IMR-90 (cell line): ENCODE measurements at regions not wholly inside any gene's neighbourhood (a gene's known extent, or its start where the extent isn't known, plus 50 kb on each side); places are given as distances from the start of the nearest gene placed in this dataset.

Experiments used
- ATAC-seq: fragments of 200-7000 bp; cut with Tn5 transposase; 2 replicates; pipeline ENCODE4 v1.9.1; 2020; ENCODE audit warnings: low read depth, mild to moderate bottlenecking, moderate library complexity
- BruUV-seq: library from RNA; stranded (reverse); fragments of 400-500 nt; replicated peaks from 2 replicates; lab custom pipeline; 2021; lab: Mats Ljungman, UMichigan
- CTCF ChIA-PET: fragments of 300-600 bp; formaldehyde crosslinking; extraction: SDS; loops from one replicate; lab custom pipeline; 2021; ENCODE audit warnings: antibody characterized with exemption; lab: Yijun Ruan, JAX
- POLR2A ChIA-PET: fragments of 300-600 bp; sonication (Branson Sonifier 250); formaldehyde crosslinking; loops from one replicate; lab custom pipeline; 2022; ENCODE audit warnings: antibody characterized with exemption; ENCODE audit not compliant: unreplicated experiment; lab: Charles Lee
- DNase-seq: peaks from one replicate; pipeline ENCODE4 v3.0.0; 2013
- H2AFZ ChIP-seq: replicated peaks from 2 replicates; pipeline ENCODE3; 2013; ENCODE audit warnings: low read length, mild to moderate bottlenecking; ENCODE audit not compliant: poor library complexity
- H2AK5ac ChIP-seq: 2 replicates; pipeline ENCODE4 v1.6.1; 2013; ENCODE audit warnings: low read depth, low read length, inconsistent platforms
- H2AK9ac ChIP-seq: replicated peaks from 2 replicates; pipeline ENCODE3; 2013; ENCODE audit warnings: mild to moderate bottlenecking, low read depth, low read length, moderate library complexity; ENCODE audit not compliant: poor library complexity
- H2BK120ac ChIP-seq: 2 replicates; pipeline ENCODE4 v1.6.1; 2013; ENCODE audit warnings: low read depth, low read length, inconsistent platforms
- H2BK15ac ChIP-seq: 3 replicates; pipeline ENCODE4 v1.6.1; 2013; ENCODE audit warnings: low read depth, low read length, inconsistent platforms
- H2BK20ac ChIP-seq: 2 replicates; pipeline ENCODE4 v1.6.1; 2013; ENCODE audit warnings: low read depth, mild to moderate bottlenecking, inconsistent platforms, low read length, moderate library complexity
- H2BK5ac ChIP-seq: 2 replicates; pipeline ENCODE4 v1.6.1; 2013; ENCODE audit warnings: mild to moderate bottlenecking, low read depth, low read length, inconsistent platforms; ENCODE audit not compliant: poor library complexity, severe bottlenecking
- H3K14ac ChIP-seq: replicated peaks from 2 replicates; pipeline ENCODE4 v1.6.1; 2013; ENCODE audit warnings: low read depth, low read length, inconsistent platforms
- H3K18ac ChIP-seq: 2 replicates; pipeline ENCODE4 v1.6.1; 2013; ENCODE audit warnings: low read depth, low read length, control low read depth
- H3K23ac ChIP-seq: 2 replicates; pipeline ENCODE4 v1.6.1; 2013; ENCODE audit warnings: low read depth, low read length, inconsistent platforms
- H3K27ac ChIP-seq: 2 replicates; pipeline ENCODE4 v1.5.1; 2013; ENCODE audit warnings: mild to moderate bottlenecking, control low read depth, low read length; ENCODE audit not compliant: insufficient read depth
- H3K27me3 ChIP-seq: 2 replicates; pipeline ENCODE4 v1.6.1; 2013; ENCODE audit warnings: low read length; ENCODE audit not compliant: control insufficient read depth, insufficient read depth
- H3K36me3 ChIP-seq: 2 replicates; pipeline ENCODE4 v1.6.1; 2013; ENCODE audit warnings: low read length, mixed read lengths; ENCODE audit not compliant: control insufficient read depth, insufficient read depth
- H3K4ac ChIP-seq: 2 replicates; pipeline ENCODE4 v1.6.1; 2013; ENCODE audit warnings: low read depth, low read length, inconsistent platforms
- H3K4me1 ChIP-seq: 2 replicates; pipeline ENCODE4 v1.6.1; 2013; ENCODE audit warnings: low read length, mixed read lengths; ENCODE audit not compliant: control insufficient read depth, insufficient read depth
- H3K4me2 ChIP-seq: 2 replicates; pipeline ENCODE4 v1.6.1; 2013; ENCODE audit warnings: low read depth, mild to moderate bottlenecking, control low read depth, low read length, moderate library complexity
- H3K4me3 ChIP-seq: 2 replicates; pipeline ENCODE4 v1.5.1; 2013; ENCODE audit warnings: low read depth, mild to moderate bottlenecking, control low read depth, low read length, moderate library complexity; ENCODE audit not compliant: insufficient read depth
- H3K56ac ChIP-seq: 2 replicates; pipeline ENCODE4 v1.6.1; 2013; ENCODE audit warnings: low read length, inconsistent platforms; ENCODE audit not compliant: insufficient read depth; ENCODE audit errors: extremely low read depth
- H3K79me1 ChIP-seq, 2 experiments: 2 replicates each; pipeline ENCODE4 v1.6.1; 2013; ENCODE audit warnings: low read length in 2 of 2, inconsistent platforms in 1 of 2, low read depth in 1 of 2
- H3K9ac ChIP-seq: 2 replicates; pipeline ENCODE4 v1.6.1; 2013; ENCODE audit warnings: low read depth, low read length, control low read depth
- H3K9me1 ChIP-seq: 2 replicates; pipeline ENCODE4 v1.6.1; 2013; ENCODE audit warnings: low read length, inconsistent platforms; ENCODE audit not compliant: insufficient read depth
- H3K9me3 ChIP-seq: 2 replicates; pipeline ENCODE4 v1.6.1; 2013; ENCODE audit warnings: low read length; ENCODE audit not compliant: control insufficient read depth, insufficient read depth
- H4K20me1 ChIP-seq: 2 replicates; pipeline ENCODE4 v1.6.1; 2013; ENCODE audit warnings: low read length, inconsistent platforms; ENCODE audit not compliant: insufficient read depth
- H4K5ac ChIP-seq: 2 replicates; pipeline ENCODE4 v1.6.1; 2013; ENCODE audit warnings: mild to moderate bottlenecking, low read depth, low read length, control low read depth
- H4K8ac ChIP-seq, 2 experiments: 2 replicates each; pipeline ENCODE4 v1.6.1; 2013; ENCODE audit warnings: low read depth in 2 of 2, low read length in 2 of 2, control low read depth in 1 of 2, inconsistent platforms in 1 of 2
- H4K91ac ChIP-seq: 2 replicates; pipeline ENCODE4 v1.6.1; 2013; ENCODE audit warnings: low read depth, low read length, inconsistent platforms; ENCODE audit not compliant: insufficient read depth
- BHLHE40 ChIP-seq: fragments of 150-350 bp; IDR thresholded peaks from 2 replicates; pipeline ENCODE4 v1.6.1; 2016; ENCODE audit warnings: mild to moderate bottlenecking, low read depth, low read length
- CEBPB ChIP-seq: IDR thresholded peaks from 2 replicates; pipeline ENCODE4 v1.6.1; 2012; ENCODE audit warnings: low read depth, low read length, improper control_type of control experiment
- CHD1 ChIP-seq: IDR thresholded peaks from 2 replicates; pipeline ENCODE4 v1.6.1; 2012; ENCODE audit warnings: low read depth, low read length, improper control_type of control experiment
- MAFK ChIP-seq: IDR thresholded peaks from 2 replicates; pipeline ENCODE4 v1.6.1; 2012; ENCODE audit warnings: low read depth, low read length, improper control_type of control experiment
- NFE2L2 ChIP-seq: fragments of 150-350 bp; IDR thresholded peaks from 2 replicates; pipeline ENCODE4 v1.6.1; 2016; ENCODE audit warnings: low read depth, mild to moderate bottlenecking, low read length
- POLR2A ChIP-seq: IDR thresholded peaks from 2 replicates; pipeline ENCODE4 v1.6.1; 2012; ENCODE audit warnings: mild to moderate bottlenecking, low read depth, low read length
- RFX5 ChIP-seq: IDR thresholded peaks from 2 replicates; pipeline ENCODE4 v1.8.0; 2012; ENCODE audit warnings: low read depth, mild to moderate bottlenecking, low read length, moderate library complexity
- SMC3 ChIP-seq: fragments of 150-350 bp; IDR thresholded peaks from 2 replicates; pipeline ENCODE4 v1.6.1; 2016; ENCODE audit warnings: low read depth, mild to moderate bottlenecking, antibody characterized with exemption, low read length, moderate library complexity
- WGBS, 2 experiments: methylation state at CpG; one replicate each; pipeline versions ENCODE4 v1.1.5 to v1.1.7; 2013; ENCODE audit warnings: missing lambda C conversion rate in 2 of 2; ENCODE audit not compliant: insufficient read length in 1 of 2; ENCODE audit errors: extremely low coverage in 2 of 2; 5-methylcytosine and 5-hydroxymethylcytosine counted together
- dilution Hi-C: fragments of 300-500 bp; cut with HindIII; formaldehyde crosslinking; loops from one replicate; pipeline ENCODE4 v1.14.3; 2018; ENCODE audit warnings: low sequenced_read_pairs; ENCODE audit not compliant: unreplicated experiment
- in situ Hi-C: fragments of 300-500 bp; cut with MboI; formaldehyde crosslinking; loops from 3 replicates; pipeline ENCODE4 v1.14.3; 2019; ENCODE audit warnings: low sequenced_read_pairs, inconsistent platforms, mixed read lengths
- intact Hi-C: fragments of 100-400 bp; cut with micrococcal nuclease; formaldehyde crosslinking; loops from 2 replicates; pipeline ENCODE4 v1.10.0; 2022
- TF ChIP-seq, protein P1 (sequence below): fragments of 150-350 bp; IDR thresholded peaks from 2 replicates; pipeline ENCODE4 v1.6.1; 2017; ENCODE audit warnings: mild to moderate bottlenecking, antibody characterized with exemption, low read length, low read depth

DNA sequence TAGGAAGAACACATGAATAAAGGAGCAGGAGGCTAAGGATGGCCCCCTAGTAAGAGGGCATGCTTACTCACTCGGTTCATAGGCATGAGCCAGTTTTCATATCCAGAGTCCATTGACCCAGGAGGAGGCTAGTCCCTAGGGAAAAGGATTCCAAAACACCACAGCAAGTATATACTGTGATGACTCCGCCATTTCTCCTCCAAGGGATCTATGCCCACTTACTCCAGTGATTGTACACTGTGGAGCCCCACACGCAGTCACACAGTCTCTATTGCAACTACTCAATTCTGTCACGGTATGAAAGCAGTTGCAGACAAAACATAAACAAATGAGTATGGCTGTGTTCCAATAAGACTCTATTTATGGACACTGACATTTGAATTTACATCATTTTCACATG lies 117.7 kb upstream of the ALDH1B1 start:
- no peaks in the 10 kb centered on the region for H3K79me1 ChIP-seq
- H2BK120ac ChIP-seq: no peak overlapping the region
- ChIA-PET CTCF (no interaction called here), POLR2A (no interaction called here)
- H4K20me1 ChIP-seq: no peaks in the 10 kb centered on the region
- no peaks in the 10 kb centered on the region for H3K4me1 ChIP-seq
- H2AK5ac ChIP-seq: no peak overlapping the region
- intact Hi-C loops: loop anchor here (10.0 kb wide), 1 partner anchor 60 kb away; no protein-coding TSS in a partner anchor
- H4K8ac ChIP-seq: no peak overlapping the region
- no peak overlapping the region for H2AFZ ChIP-seq
- H2BK15ac ChIP-seq: no peak overlapping the region
- no peak overlapping the region for H3K9ac ChIP-seq
- dilution Hi-C loops: no loop called here
- in situ Hi-C loops: no loop called here
- H3K14ac ChIP-seq: no peak overlapping the region
- no peaks in the 10 kb centered on the region for H3K9me1 ChIP-seq
- WGBS, 2 experiments: 10% methylated on average over 2 of the region's 4 CpGs; no CpG with 5 or more reads in 1 of the 2 experiments
- H2BK20ac ChIP-seq: no peak overlapping the region
- no peak overlapping the region for H4K91ac ChIP-seq
- no peaks in the 10 kb centered on the region for H3K9me3 ChIP-seq
- no peak overlapping the region for H3K4ac ChIP-seq
- H3K4me2 ChIP-seq: no peak overlapping the region
- H3K4me3 ChIP-seq: no peak overlapping the region
- H3K27ac ChIP-seq: no peak overlapping the region
- ATAC-seq (no peak), DNase-seq (no peak)
- no peak overlapping the region for H2BK5ac ChIP-seq
- no peak overlapping the region for H2AK9ac ChIP-seq
- no peaks in the 10 kb centered on the region for H3K36me3 ChIP-seq
- no TSS peak for BruUV-seq
- no peak overlapping the region for H4K5ac ChIP-seq
- no peak overlapping the region for H3K18ac ChIP-seq
- H3K56ac ChIP-seq: no peak overlapping the region
- H3K27me3 ChIP-seq: peaks cover 34% of the 10 kb centered on the region
- TF ChIP-seq RFX5: no peak
- no peak for TF ChIP-seq CHD1
- TF ChIP-seq MAFK: no peak
- TF ChIP-seq SMC3: no peak
- no peak for TF ChIP-seq CEBPB
- TF ChIP-seq POLR2A: no peak
- TF ChIP-seq NFE2L2: no peak
- TF ChIP-seq, protein P1, sequence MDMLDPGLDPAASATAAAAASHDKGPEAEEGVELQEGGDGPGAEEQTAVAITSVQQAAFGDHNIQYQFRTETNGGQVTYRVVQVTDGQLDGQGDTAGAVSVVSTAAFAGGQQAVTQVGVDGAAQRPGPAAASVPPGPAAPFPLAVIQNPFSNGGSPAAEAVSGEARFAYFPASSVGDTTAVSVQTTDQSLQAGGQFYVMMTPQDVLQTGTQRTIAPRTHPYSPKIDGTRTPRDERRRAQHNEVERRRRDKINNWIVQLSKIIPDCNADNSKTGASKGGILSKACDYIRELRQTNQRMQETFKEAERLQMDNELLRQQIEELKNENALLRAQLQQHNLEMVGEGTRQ: no peak
- TF ChIP-seq BHLHE40: no peak
- no peak overlapping the region for H3K23ac ChIP-seq
